NCI-H524 (cell line): ENCODE measurements at regions not wholly inside any gene's neighbourhood (a gene's known extent, or its start where the extent isn't known, plus 50 kb on each side); places are given as distances from the start of the nearest gene placed in this dataset.

Experiments used
- DNase-seq, 2 experiments: peaks; one replicate each; lab custom pipeline; 2025; lab: John Stamatoyannopoulos, UW

DNA sequence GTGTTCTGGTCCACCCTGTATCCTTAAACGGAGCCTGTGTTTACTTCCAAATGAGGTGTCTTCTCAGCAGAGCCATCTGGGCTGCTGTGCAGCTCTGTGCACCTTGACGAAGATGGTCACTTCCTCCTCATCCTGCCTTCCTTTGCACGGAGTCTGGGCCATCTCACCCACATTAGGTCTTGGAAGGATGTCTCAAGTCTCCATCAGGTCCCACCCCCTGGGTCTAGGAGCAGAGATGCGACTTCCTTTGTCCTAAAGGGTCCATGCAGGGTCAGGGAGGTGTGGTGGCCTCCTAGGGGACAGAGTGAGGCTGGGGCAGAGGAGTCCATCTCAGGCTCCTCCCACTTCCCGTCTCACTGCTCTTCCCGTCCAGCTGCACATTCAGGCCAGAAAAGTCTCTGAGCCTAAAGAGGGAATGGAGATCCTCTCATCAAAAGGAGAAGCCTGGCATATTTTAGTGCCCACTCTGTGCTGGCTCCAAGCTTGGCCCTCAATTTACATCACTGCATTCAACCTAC is 209.2 kb downstream of the MATN1 start:
- DNase-seq, result no peak

DNA sequence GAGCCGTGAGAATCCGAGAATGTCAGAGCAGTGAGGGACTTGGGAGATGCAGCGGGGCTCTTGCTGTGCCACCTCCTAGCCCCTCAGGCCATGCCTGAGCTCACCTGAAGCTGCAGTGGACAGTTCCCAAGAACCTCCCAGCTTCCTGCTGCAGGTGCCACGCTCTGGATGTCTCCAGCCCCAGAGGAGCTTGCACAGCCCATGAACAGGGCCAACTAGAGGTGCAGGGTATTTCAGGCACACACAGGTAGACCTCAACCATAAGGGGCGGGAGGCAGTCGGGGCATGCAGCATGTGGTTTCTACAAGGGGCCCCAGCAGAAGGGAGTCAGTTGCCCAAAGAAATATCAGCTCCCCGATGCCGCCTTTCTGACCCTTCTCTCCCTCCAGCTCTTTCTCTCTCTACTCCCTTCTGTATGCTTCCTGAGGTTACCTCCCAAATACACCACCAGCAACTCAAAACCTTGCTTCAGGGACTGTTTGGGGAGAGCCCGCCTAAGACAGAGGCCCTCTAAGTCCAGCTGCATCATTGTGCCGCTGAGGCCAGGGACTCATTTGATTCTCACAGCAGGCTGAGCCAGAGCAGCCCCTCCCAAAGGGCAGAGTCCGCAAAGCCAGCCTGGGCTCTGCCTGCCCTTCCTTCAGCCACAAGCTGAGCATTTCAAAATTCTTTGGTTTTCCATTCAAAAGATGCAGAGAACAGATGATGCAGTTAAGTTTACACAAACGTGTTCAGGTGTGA is 209.8 kb downstream of the MATN1 start:
- DNase-seq, result no peak

DNA sequence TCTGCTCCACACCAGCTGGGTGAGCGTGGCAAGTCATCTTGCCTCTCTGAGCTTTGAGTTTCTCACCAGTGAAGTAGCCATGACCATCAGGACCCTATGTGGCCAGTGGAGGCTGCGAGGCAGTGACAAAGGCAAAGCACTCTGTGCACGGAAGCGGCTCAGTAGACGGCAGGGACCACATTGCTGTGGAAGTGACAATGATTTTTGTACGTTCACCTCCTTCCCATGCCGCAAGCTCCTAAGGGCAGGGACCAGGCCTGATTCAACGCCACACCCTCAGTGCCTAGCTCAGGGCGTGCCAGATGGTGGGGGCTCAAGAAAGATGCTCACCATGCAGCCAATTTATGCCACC is 210.5 kb downstream of the MATN1 start:
- DNase-seq, result no peak

DNA sequence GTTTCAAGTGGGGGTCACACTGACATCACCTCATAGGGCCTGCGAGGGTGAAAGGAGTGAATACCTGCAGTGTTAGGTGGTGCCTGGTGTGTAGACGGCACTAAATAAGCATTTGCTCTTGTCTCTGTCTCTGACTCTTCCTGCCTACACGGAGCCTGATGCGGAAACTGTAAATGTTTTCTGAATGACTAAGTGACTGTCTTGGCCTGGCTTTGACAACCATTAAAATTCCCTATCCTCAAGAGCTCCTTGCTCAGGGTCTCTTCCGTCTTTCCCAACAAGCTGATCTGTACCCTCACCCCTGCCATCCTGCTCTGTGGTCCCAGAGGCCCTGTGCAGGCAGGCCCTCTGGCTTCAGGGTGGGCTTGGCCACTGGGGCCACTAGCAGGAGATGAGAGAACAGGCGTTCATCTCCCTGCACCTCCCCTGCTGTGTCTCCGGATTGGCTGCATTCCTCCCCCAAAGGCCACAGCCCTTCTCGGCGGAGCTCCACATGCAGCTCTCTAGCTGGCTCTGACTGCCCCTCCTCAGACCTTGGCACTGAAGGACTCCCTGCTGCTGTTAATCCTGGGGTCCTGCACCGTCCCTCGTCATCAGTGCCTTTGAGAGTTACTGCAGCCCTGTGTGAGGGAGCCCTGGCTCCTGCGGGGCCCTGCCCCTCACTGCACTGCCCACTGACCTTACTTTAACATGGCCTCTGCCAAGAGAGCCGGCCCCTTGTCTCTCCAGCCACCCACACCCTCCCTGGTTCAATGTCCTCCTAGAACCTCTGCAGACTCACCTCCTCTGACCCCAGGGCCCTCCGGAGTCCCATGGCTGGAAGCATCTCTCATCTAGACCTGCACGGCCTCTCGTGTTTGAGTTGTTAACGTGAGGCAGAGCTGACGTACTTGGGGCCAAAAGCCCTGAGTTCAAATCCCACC is 211.1 kb downstream of the MATN1 start:
- DNase-seq, result no peak

DNA sequence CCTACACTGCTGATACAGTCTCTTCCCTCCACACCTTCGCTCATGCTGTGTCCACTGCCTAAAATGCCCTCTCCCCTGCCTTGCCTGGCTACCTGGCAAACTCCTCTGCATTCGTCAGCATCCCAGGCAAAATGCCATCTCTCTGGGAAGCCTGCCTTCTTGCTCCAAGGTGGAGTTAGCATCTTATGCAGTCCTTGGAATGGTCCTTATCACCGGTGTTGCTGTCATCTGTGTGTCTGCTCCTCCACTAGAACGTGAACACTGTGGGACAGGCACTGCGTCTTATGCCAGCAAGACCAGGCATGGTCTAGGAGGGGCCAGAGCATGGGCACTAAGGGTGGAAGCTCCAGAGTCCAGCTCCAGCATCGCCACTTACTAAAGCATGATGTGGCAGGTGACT is 211.8 kb downstream of the MATN1 start:
- no peak for DNase-seq

DNA sequence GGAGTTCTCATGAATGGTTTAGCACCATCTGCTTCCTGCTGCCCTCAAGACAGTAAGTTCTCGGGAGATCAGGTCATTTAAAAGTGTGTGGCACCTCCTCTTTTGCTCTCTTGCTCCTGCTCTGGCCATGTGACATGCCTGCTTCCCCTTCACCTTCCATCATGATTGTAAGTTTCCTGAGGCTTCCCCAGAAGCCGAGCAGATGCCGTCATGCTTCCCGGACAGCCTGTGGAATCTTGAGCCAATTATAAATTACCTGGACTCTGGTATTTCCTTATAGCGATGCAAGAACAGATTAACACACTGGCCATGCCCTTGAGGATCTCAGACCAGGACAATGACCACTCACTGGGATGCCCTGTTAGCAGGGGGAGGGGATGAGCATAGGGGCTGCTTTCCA is 212.3 kb downstream of the MATN1 start:
- DNase-seq, result no peak

DNA sequence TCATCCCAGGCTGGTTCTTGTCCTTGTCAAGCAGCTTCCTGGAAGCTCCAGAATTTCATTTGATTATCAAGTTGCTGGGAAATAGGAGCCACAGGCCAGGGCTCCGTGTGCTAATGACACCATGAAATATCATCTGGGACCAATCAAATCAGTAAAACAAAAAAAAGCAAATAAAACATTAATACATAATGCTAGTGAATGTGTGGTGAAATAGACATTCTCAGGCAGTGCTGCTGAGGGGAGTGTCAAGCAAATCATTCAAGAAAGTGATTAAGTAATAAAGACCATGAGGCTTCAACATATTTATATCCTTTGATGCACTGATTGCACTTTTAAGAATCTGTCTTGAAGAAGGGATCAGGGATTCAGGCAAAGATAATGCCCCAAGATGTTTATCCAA is 213.7 kb downstream of the MATN1 start:
- no peak for DNase-seq

DNA sequence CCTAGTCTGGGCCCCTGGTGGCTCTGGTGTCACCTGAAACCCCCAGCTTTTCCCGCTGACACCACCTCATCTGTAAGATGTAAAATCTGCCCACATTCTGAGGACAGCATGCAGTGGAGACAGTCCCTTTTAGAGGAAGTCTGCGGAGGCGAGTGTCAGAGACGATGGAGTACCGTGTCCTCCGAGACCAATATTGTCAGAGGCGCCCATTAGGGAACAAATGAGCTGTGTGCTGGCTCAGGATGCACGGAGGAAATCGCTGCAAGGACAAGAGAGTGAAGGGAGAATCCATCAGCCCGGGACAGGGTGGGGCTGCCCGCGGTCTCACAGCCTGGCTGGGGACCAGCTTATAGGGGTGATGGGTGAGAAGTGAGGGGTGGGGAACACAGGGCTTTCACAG is 214.8 kb downstream of the MATN1 start:
- no peak for DNase-seq

DNA sequence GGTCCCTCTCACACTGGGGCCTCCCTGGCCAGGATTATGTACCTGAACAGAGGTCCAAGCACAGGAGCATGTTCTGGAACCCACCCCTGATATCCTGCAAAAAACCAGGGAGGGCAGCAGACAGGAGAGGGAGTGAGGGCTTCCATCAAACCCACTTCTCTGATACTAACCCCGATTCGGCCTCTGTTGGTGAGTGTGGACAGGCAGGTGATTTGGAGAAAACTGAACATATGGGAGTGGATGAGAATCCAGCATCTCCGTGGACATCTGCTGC is 215.3 kb downstream of the MATN1 start:
- DNase-seq, result no peak

DNA sequence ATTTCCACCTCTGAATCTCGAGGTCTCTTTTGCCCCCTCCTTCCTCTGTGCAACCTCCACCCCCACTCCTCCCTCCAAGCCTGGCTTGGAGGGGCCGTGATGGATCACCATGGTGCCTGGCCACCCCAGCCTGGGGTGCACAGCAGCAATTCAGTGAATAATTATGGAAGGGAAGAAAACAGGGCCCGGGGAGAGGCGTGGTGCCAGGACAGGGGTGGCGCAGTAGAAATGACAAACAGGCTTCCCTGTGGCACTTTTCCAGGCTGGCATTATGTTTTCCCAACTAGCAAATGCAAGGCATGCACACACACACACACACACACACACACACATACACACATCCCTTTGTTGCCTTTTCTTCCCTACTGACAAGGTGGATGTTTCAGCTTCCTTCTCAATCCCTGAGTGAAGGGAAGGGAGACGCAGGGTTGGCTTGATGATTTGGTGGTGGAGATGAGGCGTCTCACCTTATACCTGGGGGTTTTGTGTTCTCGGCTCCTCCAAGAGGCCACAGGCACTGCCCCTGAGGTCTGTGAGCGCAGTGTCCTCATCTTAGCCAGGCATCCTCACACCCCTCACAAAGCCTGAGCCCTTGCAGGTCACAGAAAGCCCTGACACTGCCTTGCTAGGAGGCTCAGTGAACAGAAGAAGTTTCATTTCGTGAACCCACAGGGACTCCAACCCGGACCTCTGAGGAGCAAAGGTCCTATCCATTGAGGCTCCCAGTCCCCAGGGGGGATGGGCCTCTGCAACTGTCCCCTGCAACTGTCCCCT is 215.8 kb downstream of the MATN1 start:
- no peak for DNase-seq

DNA sequence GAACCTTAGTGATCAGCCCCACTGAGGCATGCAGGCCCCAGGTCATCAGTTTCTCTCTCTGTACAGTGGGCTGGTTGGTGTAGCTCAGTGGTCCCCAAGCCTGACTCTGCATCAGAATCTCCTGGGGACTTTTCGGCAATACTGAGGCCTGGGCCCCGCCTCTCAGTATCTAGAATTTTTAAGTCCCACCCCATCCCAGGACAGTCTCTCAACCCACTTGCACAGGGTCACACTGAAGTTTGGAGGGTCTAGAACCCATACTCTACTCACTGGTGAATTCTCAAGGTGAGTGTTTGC is 216.4 kb downstream of the MATN1 start:
- no peak for DNase-seq

DNA sequence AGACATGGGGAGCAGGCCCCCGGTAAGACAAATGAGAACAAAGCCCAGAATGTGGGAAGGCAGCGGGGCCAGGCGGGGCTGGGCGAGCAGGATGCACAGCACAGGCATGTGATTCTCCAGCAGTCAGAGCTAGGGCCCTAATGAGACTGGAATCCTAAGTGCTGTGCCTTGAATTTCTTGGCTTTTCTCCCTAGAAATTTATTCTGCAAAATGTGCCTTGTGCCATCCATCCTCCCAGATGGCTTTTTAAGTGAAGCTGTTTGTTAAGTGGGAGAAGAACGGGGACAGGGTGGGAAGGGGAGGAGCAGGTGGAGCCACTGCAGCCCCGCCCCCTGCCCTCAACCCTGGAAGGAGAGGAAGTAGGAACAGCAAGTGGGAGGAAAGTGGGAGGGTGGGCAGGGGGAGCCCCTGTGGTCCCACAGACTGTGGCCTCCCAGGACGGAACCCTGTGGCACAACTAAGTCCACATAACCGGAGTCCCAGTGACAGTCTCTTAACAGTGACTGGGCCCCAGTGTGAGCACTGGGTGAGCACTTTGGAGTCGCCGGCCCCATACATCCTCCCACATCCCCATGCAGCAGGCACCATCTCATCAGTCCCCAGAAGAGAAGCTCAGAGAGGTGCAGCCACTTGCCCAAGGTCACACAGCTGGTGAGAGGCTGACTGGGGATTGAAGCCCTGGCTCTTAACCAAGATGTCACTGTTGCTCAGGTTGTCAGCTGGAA is 216.9 kb downstream of the MATN1 start:
- DNase-seq, result peak in 1 of 2 experiments; percentile 5

DNA sequence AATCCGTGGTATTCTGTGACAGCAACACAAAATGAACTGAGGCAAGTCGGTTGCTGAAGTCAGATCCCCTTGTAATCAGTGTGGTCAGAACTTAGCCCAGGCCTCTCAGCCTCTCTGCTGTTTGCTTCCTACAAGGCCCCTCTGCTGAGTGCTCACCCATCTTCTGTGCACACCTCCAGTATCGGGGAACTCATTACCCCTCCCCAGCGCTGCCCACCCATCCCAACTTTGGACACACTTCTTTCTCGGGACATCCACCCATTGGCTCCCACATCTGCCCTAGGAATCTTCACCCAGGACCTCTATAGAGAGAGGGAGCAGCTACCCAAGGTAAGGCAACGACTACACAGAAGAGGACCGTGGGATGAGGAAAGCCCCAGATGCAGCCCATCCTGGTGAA is 217.5 kb downstream of the MATN1 start:
- DNase-seq, result no peak

DNA sequence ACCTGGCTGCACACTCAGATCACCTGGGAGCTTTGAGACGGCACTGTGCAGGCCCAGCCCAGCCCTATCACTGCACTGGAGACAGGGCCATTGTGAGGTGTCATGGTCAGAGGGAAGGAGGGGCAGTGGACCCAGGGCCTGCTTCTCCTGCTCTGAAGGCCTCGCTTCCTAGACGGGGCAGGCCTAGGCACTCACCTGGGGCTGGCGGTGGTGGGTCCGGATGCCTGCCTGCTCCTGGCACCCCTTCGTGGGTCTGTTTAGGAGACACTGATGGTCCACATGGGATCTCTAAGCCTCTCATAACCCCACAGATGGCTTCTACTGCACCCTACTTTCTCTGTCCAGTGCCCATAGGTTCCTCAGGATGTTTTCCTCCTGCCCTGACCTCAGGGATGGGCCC is 230.9 kb downstream of the MATN1 start:
- no peak for DNase-seq

DNA sequence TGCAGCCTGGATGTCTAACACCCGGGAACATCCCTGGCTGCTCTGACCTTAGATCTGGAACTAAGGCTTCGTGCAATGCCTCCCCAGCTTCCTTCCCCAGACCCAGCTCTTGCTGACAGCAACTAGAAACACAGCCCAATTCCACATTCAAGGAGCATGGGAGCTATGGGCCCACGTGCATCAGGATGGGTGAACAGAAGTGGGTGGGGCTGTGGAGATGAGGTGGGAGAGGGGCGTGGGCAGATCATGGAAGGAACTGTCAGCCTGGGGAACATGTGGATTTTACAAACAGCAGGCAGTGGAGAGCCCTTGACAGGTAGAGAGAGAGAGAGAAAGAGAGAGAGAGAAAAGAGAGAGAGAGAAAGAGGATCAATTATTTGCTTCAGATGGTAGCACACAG is 231.6 kb downstream of the MATN1 start:
- DNase-seq, result no peak

DNA sequence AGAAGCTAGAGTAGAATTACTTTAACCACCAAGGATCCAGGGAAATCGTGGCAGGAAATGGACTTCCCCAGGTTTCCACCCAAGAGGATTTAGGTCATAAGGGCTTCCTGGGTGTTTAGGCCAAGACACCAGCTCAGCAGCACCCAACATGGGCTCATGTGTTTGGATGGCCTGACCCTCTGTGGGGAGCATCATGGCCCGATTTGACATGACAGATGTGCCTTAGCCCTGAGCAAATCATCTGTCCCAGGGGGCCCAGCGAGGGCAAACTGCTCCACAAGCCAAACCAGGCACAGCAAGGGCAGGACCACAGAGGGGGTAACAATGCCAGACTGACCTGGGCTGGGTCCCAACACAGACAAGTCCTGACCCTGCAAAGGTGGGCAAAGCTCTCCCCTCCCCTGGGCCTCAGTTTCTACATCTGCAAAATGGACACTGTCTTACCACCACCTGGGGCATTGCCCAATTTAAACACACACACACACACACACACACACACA is 232.8 kb downstream of the MATN1 start:
- no peak for DNase-seq

DNA sequence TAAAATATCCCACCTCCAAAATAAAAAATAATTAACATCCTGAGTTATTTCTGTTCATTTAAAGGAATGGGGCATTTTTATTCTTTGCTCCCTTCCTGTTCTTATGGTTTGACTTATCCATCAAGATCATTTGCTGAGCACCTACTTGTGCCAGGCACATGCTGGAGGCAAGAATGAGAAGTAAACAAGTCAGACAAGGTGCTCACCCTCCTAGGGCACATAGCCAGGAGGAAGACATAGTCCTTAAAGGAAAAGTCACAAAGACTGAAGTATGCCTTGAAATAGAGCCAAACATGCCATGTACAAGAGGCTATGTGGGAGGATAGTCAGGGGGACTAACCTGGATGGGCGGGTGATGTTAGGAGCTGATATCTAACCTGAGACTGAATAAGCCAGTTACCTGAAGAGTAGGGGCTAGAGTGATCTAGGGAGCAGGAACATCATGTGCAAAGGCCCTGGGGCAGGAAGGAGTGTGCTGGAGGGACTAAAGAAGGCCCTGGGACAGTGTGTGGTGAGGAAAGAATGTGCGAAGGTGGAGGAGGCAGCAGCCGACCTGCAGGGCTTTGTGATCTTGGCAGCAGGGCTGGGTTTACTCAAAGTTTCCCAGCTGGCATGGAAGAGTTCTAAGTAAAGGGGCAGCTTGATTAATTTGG is 233.5 kb downstream of the MATN1 start:
- no peak for DNase-seq

DNA sequence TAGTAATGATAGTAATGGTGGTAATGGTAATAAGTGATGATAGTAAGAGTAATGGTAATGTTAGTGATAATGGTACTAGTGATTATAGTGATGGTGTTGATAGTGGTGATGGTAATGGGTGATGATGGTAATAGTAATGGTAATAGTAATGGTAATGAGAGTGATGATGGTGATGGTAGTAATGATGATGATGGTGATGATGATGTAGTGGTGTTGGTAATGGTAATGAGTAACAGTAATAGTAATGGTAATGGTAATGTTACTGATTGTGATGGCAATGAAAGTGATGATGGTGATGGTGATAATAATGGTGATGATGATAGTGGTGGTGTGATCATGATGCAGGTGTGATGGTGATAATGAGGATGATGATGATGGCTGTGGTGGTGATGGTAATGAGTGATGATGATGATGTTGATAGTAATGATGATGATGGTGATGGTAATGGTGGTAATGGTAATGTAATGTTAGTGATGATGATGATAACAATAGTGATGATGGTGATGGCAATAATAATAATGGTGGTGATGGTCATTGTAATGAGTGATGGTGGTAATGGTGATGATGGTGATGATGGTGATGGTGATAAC is 235.0 kb downstream of the MATN1 start:
- no peak for DNase-seq

DNA sequence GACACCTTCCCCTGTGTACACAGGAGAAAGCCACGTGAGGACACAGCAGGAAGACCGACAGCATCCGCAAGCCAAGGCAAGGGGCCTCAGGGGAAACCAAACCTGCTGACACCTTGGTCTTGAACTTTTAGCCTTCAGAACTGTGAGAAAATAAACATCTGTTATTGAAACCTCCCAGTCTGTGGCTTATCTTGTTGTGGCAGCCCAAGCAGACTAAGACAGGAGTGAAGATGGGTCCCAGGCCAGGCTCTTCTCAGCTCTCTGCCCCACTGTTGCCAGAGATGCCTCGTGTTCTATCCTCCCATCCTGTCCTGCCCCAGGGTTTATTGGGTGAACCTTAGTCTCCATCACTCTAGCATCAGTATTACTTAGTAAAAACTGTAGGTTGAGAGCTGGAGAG is 236.3 kb downstream of the MATN1 start:
- DNase-seq, result no peak

DNA sequence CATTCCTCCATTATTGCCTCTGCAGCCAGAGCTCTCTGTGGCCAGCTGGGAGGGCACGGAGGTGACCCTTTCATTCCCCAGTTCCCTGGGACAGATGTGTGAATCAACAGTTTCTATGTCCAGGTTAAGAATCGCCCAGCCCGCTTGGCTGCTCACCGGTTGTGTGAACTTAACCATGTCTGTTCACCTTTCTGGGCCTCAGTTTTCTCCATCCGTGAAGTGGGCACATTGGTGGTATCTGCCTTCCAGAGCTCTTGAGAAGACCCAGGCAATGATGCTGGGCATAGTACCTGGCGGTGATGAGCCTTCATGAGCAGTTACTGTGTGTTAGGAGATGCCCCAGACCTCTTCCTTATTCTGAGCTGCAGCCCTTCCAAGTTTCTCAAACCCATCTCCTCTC is 238.3 kb downstream of the MATN1 start:
- DNase-seq, result no peak

DNA sequence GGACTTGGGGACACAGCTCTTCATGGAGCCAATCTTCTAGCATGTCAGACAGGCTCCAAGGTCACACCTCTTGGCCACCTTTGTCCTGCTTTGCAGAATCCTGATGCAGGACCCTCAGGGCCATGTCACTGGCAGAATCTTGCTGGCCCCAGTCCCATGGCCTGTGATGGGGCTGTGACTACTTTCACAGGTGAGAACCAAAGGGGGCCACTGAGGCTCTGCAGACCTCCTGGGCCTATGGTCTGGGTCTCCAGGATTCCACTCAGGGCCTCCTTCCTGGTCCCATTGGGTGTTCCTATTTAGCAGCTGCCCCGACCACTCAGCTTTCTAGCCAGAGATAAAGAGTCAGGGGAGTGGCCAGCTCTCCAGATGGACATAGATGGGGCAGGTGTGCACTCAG is 238.7 kb downstream of the MATN1 start:
- no peak for DNase-seq
